ENCODE measurements at regions not wholly inside any gene's neighbourhood (a gene's known extent, or its start where the extent isn't known, plus 50 kb on each side); places are given as distances from the start of the nearest gene placed in this dataset.

DNA sequence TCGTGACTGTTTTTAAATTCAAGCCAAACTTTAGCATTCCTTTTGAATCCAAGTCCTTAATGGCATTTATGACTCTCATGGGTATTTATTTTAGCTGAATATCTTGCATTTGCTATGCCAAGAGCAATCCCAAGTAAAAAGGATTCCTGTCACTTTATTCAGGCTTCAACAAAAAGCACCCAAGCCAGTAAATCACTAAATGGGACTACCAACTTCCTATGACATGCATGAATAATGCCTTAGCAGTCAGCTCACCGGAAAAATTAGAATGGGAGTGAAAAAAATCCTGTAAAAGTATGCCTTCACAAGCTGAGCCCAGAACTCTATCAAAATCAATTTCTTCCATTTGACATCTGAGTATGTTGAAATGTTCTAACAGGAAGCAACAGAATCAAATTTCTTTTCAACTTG, 1297.9 kb downstream of the ROBO2 start:
- Histone ChIP-seq H3K79me2 (ENCODE audit: control insufficient read depth, insufficient read depth, low read length) (no peaks in the 10 kb centered on the region), H3K9ac (ENCODE audit: control insufficient read depth, extremely low read depth, insufficient read depth, low read length) (no peak overlapping the region), H3K27ac (ENCODE audit: control insufficient read depth, insufficient read depth, low read length) (no peak overlapping the region), H3K36me3 (ENCODE audit: control insufficient read depth in 2 of 2, extremely low read depth in 1 of 2, insufficient read depth in 2 of 2, low read length in 2 of 2) (no peaks in the 10 kb centered on the region), H3K9me1 (ENCODE audit: control insufficient read depth, extremely low read depth, insufficient read depth, low read length) (no peaks in the 10 kb centered on the region), H2AFZ (ENCODE audit: control insufficient read depth, low read length) (no peak overlapping the region), H4K20me1 (ENCODE audit: control insufficient read depth, extremely low read depth, insufficient read depth, low read length) (no peaks in the 10 kb centered on the region), H3K4me3 (ENCODE audit: control insufficient read depth in 2 of 3, extremely low read depth in 1 of 3, insufficient read depth in 2 of 3, low read depth in 1 of 3, low read length in 3 of 3) (no peak overlapping the region), H3K27me3 (ENCODE audit: control insufficient read depth, extremely low read depth, insufficient read depth, low read length) (no peaks in the 10 kb centered on the region), H3K4me2 (ENCODE audit: control insufficient read depth, extremely low read depth, insufficient read depth, low read depth, low read length) (no peak overlapping the region), H3K9me3 (ENCODE audit: control insufficient read depth, low read depth, low read length) (no peaks in the 10 kb centered on the region), H3K4me1 (ENCODE audit: control insufficient read depth, extremely low read depth, insufficient read depth, low read length) (no peaks in the 10 kb centered on the region)
- FAIRE-seq (no peak), DNase-seq (ENCODE audit: low read depth, low spot score) (no peak)
- dilution Hi-C loops (cut with MboI; ENCODE audit: extremely low pct_ligation_motif_present, low sequenced_read_pairs): no loop called here
- TF ChIP-seq, protein P1, sequence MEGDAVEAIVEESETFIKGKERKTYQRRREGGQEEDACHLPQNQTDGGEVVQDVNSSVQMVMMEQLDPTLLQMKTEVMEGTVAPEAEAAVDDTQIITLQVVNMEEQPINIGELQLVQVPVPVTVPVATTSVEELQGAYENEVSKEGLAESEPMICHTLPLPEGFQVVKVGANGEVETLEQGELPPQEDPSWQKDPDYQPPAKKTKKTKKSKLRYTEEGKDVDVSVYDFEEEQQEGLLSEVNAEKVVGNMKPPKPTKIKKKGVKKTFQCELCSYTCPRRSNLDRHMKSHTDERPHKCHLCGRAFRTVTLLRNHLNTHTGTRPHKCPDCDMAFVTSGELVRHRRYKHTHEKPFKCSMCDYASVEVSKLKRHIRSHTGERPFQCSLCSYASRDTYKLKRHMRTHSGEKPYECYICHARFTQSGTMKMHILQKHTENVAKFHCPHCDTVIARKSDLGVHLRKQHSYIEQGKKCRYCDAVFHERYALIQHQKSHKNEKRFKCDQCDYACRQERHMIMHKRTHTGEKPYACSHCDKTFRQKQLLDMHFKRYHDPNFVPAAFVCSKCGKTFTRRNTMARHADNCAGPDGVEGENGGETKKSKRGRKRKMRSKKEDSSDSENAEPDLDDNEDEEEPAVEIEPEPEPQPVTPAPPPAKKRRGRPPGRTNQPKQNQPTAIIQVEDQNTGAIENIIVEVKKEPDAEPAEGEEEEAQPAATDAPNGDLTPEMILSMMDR (optimal IDR thresholded peaks at IDR 0.05 in 1 of 3, IDR thresholded peaks at IDR 0.05 in 1 of 3, conservative IDR thresholded peaks at IDR 0.05 in 1 of 3; ENCODE audit: extremely low read depth in 1 of 3, insufficient read depth in 2 of 3, low read length in 3 of 3): no peak
- no peak for TF ChIP-seq EZH2 (IDR thresholded peaks at IDR 0.05; ENCODE audit: low read length)

DNA sequence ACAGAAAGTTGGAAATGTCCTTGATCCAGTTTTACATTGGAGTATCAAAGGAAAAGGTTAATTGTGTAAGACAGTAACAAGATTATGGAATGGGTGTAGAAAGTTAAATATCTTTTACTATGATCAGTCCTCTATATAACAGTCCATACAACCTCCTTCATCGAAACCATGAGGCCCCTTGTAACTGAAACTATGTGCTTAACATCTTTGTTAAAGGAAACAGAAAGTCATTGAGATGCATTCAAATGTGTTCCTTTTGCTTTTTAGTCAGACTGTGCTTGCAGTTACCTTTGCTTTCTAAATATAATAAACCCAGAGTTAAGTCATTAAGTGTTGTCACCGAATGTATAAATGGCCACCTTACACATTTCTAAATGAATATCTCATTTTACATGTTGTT, 1298.5 kb downstream of the ROBO2 start:
- no peaks in the 10 kb centered on the region for H3K9me3 ChIP-seq (ENCODE audit: control insufficient read depth, low read depth, low read length)
- dilution Hi-C loops (cut with MboI; ENCODE audit: extremely low pct_ligation_motif_present, low sequenced_read_pairs): no loop called here
- DNase-seq (ENCODE audit: low read depth, low spot score): no peak

More for the DNA sequence above, 1298.5 kb downstream of the ROBO2 start:
- no peak overlapping the region for H3K27ac ChIP-seq (ENCODE audit: control insufficient read depth, insufficient read depth, low read length)
- no peak overlapping the region for H3K4me3 ChIP-seq (ENCODE audit: control insufficient read depth in 2 of 3, extremely low read depth in 1 of 3, insufficient read depth in 2 of 3, low read depth in 1 of 3, low read length in 3 of 3)
- H4K20me1 ChIP-seq (ENCODE audit: control insufficient read depth, extremely low read depth, insufficient read depth, low read length): no peaks in the 10 kb centered on the region
- no peak for TF ChIP-seq EZH2 (IDR thresholded peaks at IDR 0.05; ENCODE audit: low read length)
- TF ChIP-seq, protein P1 (optimal IDR thresholded peaks at IDR 0.05 in 1 of 3, IDR thresholded peaks at IDR 0.05 in 1 of 3, conservative IDR thresholded peaks at IDR 0.05 in 1 of 3; ENCODE audit: extremely low read depth in 1 of 3, insufficient read depth in 2 of 3, low read length in 3 of 3): no peak
- no peaks in the 10 kb centered on the region for H3K4me1 ChIP-seq (ENCODE audit: control insufficient read depth, extremely low read depth, insufficient read depth, low read length)
- no peaks in the 10 kb centered on the region for H3K9me1 ChIP-seq (ENCODE audit: control insufficient read depth, extremely low read depth, insufficient read depth, low read length)
- no peak overlapping the region for H3K4me2 ChIP-seq (ENCODE audit: control insufficient read depth, extremely low read depth, insufficient read depth, low read depth, low read length)
- no peak for FAIRE-seq
- no peaks in the 10 kb centered on the region for H3K79me2 ChIP-seq (ENCODE audit: control insufficient read depth, insufficient read depth, low read length)
- H3K36me3 ChIP-seq (ENCODE audit: control insufficient read depth in 2 of 2, extremely low read depth in 1 of 2, insufficient read depth in 2 of 2, low read length in 2 of 2): no peaks in the 10 kb centered on the region
- no peak overlapping the region for H2AFZ ChIP-seq (ENCODE audit: control insufficient read depth, low read length)
- no peak overlapping the region for H3K9ac ChIP-seq (ENCODE audit: control insufficient read depth, extremely low read depth, insufficient read depth, low read length)
- no peaks in the 10 kb centered on the region for H3K27me3 ChIP-seq (ENCODE audit: control insufficient read depth, extremely low read depth, insufficient read depth, low read length)

Data from keratinocyte (primary cell).